ENCODE measurements at regions not wholly inside any gene's neighbourhood (a gene's known extent, or its start where the extent isn't known, plus 50 kb on each side); places are given as distances from the start of the nearest gene placed in this dataset.

GRCh38 chr11:116112087-116112935 is 608.1 kb upstream of the CADM1 start:
- Histone ChIP-seq H3K36me3 (no peaks in the 10 kb centered on the region), H3K27me3 (no peaks in the 10 kb centered on the region), H3K4me3 (no peak overlapping the region), H3K4me1 (no peaks in the 10 kb centered on the region), H3K9me3 (peaks cover 0 to 9% (median 0%) of the 10 kb centered on the region in 4 donors), H3K27ac (no peak overlapping the region)
- DNase-seq = no peak
- ATAC-seq (ENCODE audit: low FRiP score in 2 of 2) = no peak
- WGBS, 2 donors = 70 to 71% methylated on average over 9 of the region's 9 CpGs
- no peak for TF ChIP-seq POLR2A (IDR thresholded peaks at IDR 0.05)
- no peak for TF ChIP-seq CTCF (IDR thresholded peaks at IDR 0.05)

GRCh38 chr11:116111546-116111945 is 607.3 kb upstream of the CADM1 start:
- Histone ChIP-seq H3K9me3 (peaks cover 0 to 9% (median 0%) of the 10 kb centered on the region in 4 donors), H3K27ac (no peak overlapping the region), H3K27me3 (no peaks in the 10 kb centered on the region), H3K36me3 (no peaks in the 10 kb centered on the region), H3K4me3 (no peak overlapping the region), H3K4me1 (no peaks in the 10 kb centered on the region)
- 89 to 90% methylated on average over 3 of the region's 3 CpGs for WGBS, 2 donors
- no peak for ATAC-seq (ENCODE audit: low FRiP score in 2 of 2)
- no peak for DNase-seq
- TF ChIP-seq CTCF (IDR thresholded peaks at IDR 0.05) (no peak), POLR2A (IDR thresholded peaks at IDR 0.05) (no peak), EP300 (IDR thresholded peaks at IDR 0.05) (no peak), POLR2AphosphoS5 (IDR thresholded peaks at IDR 0.05) (no peak)

GRCh38 chr11:116110802-116111201 is 606.6 kb upstream of the CADM1 start:
- Histone ChIP-seq H3K4me1 (no peaks in the 10 kb centered on the region), H3K27ac (no peak overlapping the region), H3K9me3 (peaks cover 0 to 9% (median 0%) of the 10 kb centered on the region in 4 donors), H3K4me3 (no peak overlapping the region), H3K27me3 (no peaks in the 10 kb centered on the region), H3K36me3 (no peaks in the 10 kb centered on the region)
- 95% methylated on average over 1 of the region's 1 CpG; no CpG with 5 or more reads in 1 of the 2 donors for WGBS, 2 donors
- DNase-seq = no peak
- no peak for TF ChIP-seq POLR2AphosphoS5 (IDR thresholded peaks at IDR 0.05)
- TF ChIP-seq EP300 (IDR thresholded peaks at IDR 0.05) = no peak
- no peak for TF ChIP-seq POLR2A (IDR thresholded peaks at IDR 0.05)
- no peak for ATAC-seq (ENCODE audit: low FRiP score in 2 of 2)

GRCh38 chr11:116110356-116110755 is 606.1 kb upstream of the CADM1 start:
- H3K9me3 ChIP-seq = peaks cover 0 to 9% (median 0%) of the 10 kb centered on the region in 4 donors
- H3K4me1 ChIP-seq = no peaks in the 10 kb centered on the region
- no peaks in the 10 kb centered on the region for H3K27me3 ChIP-seq
- H3K4me3 ChIP-seq = no peak overlapping the region
- DNase-seq = no peak
- no peak for TF ChIP-seq POLR2AphosphoS5 (IDR thresholded peaks at IDR 0.05)
- TF ChIP-seq CTCF (IDR thresholded peaks at IDR 0.05) = no peak
- TF ChIP-seq POLR2A (IDR thresholded peaks at IDR 0.05) = no peak
- TF ChIP-seq EP300 (IDR thresholded peaks at IDR 0.05) = no peak
- ATAC-seq (ENCODE audit: low FRiP score in 2 of 2) = no peak
- no peaks in the 10 kb centered on the region for H3K36me3 ChIP-seq
- 89 to 92% methylated on average over 1 of the region's 1 CpG for WGBS, 2 donors
- no peak overlapping the region for H3K27ac ChIP-seq

GRCh38 chr11:116109228-116109627 is 605.0 kb upstream of the CADM1 start:
- Histone ChIP-seq H3K36me3 (no peaks in the 10 kb centered on the region), H3K4me3 (no peak overlapping the region), H3K4me1 (no peaks in the 10 kb centered on the region), H3K9me3 (peaks cover 0 to 9% (median 0%) of the 10 kb centered on the region in 4 donors), H3K27me3 (no peaks in the 10 kb centered on the region), H3K27ac (no peak overlapping the region)
- DNase-seq = peak in 1 of 2 donors; percentile 45
- TF ChIP-seq CTCF (IDR thresholded peaks at IDR 0.05) (no peak), EP300 (IDR thresholded peaks at IDR 0.05) (no peak), POLR2A (IDR thresholded peaks at IDR 0.05) (no peak)
- WGBS, 2 donors = 79% methylated on average over 5 of the region's 5 CpGs
- peak; percentile 54 to 72 for ATAC-seq (ENCODE audit: low FRiP score in 2 of 2)
